HG02885 (cell line): ENCODE measurements at regions not wholly inside any gene's neighbourhood (a gene's known extent, or its start where the extent isn't known, plus 50 kb on each side); places are given as distances from the start of the nearest gene placed in this dataset.
A peak's percentile ranks its signal among the peaks of the same experiment; 100 is the strongest.

Experiments
- ATAC-seq: cut with Tn5 transposase; IDR thresholded peaks from one replicate; pipeline ENCODE4 v1.9.1; 2021; ENCODE audit warnings: mild to moderate bottlenecking; ENCODE audit not compliant: unreplicated experiment, poor library complexity

DNA sequence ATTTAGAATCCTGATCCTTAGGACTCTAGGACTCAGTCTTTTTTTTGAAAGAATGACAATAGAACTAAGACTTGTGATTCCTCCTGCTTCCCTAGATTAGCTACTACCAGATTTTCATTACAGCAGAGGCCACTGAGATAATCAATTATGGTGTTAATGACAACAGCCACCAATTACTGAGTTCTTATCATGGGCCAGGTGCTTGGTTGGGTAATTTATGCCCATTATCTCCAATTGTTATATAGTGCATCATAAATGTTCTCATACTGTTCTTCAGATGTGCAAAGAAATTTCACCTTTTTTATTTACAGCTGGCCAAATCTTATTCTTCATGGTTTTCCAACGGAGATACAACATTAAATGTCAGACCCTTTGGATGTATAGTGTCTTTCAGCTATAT is 162.9 kb upstream of the CMC1 start:
- no peak for ATAC-seq

- ATAC-seq = no peak
These were observed 160.7 kb upstream of the CMC1 start for GRCh38 chr3:28080716-28081115.

DNA sequence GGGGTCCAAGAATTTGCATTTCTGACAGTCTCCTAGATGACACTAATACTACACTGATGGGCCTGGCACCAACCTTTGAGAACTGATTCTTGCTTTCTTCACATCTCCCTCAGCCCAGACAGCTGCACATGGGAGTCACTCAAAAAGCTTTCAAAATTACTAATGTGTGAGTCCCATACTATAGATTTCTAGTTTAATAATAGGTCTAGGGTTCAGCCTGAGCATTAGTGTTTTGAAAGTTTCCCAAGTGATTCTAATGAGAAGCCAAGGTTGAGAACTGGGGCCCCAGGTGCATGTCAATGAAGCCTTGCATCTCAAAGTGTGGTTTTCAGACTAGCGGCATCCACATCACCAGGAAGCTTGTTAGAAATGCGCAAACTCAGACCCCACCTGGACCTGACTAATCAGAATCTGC is 159.9 kb upstream of the CMC1 start:
- ATAC-seq = peak; percentile 82

GRCh38 chr3:28087591-28087990 is 153.8 kb upstream of the CMC1 start:
- ATAC-seq = no peak

DNA sequence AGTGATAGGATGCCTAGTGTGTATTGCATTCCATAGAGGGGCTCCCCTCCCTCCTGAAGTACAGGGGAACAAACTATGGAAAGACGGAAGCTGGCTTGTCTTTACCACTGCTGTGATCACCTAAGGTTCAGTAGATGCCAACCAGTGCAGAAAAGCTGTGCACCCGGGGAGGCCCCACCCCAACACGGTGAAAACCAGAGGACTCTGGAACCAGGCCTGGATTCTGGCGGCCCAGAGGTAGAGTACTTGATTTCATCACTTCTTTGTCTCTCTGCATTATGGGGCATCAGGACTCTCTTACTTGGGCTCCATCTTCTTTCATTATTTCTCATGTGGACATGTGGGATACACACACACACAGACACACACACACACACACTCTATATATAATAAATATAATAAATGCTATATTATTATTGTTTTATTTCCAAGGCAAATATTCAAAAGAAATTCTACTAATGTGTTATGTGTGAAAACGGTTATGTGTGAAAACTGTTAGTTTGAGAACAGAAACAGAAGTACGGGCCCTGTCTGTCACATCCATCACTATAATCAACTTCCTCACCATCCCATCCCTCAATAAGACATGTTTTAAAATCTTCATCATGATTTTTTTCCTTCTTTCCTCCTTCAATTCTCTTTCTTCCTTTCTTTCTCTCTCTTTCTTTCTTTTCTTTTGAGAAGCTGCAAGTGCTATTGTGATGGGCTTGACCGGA is 152.4 kb upstream of the CMC1 start:
- no peak for ATAC-seq

DNA sequence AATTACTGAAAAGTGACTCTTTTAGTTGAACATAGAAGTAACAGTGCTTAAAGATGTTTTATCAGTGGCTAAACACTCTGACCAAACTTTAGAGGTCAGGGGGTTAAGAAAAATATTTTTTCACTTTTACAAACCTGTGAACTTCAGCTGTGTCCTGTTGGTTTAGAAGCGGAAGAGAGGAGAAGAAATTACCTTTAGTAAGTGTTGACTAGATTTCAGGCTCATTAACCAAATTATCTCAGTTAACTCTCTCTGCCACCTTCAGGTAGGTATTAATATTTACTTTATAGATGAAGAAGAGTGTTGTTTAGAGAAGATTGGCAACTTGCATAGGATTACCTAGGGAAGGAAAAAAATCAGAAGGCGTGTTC is 151.9 kb upstream of the CMC1 start:
- ATAC-seq = no peak

DNA sequence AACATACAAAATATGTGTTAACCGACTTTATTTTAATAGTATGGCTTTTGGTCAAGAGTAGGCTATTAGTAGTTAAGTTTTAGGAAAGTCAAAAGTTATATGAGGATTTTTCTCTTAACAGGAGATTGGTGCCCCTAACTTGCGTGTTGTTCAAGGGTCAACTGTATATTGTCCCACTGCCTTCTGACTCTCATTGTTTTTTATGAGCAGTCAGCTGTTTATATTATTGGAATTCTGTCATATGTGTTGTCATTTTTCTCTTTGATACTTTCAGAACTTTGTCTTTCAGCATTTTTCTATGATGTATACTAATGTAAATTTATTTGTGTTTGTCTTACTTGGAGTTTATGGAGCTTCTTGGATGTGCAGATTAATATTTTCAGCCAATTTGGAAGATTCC is 142.1 kb upstream of the CMC1 start:
- no peak for ATAC-seq

DNA sequence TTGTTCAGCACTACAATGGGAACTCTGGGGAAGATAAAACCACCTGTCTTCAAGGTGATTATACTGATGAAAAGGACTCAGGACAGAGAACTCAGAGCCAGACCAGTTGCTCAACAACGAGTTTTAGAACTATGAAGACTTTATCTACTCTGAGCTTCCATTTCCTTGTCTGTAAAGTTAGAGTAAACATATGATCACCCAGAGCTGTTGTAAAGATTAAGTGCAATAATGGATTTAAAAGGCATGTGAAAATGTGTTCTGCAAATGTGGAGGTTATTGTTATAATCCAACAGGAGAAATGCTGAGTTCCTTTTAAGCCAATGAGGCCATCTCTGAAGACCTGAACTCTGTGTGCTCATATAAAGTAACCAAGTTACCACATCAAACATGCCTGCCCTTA is 139.7 kb upstream of the CMC1 start:
- no peak for ATAC-seq

- ATAC-seq = no peak
These were observed 137.6 kb upstream of the CMC1 start for GRCh38 chr3:28103861-28104260.

GRCh38 chr3:28104896-28105534 is 136.4 kb upstream of the CMC1 start:
- ATAC-seq = no peak

- no peak for ATAC-seq
These were observed 131.6 kb upstream of the CMC1 start for GRCh38 chr3:28109829-28110228.

GRCh38 chr3:28110869-28111268 is 130.6 kb upstream of the CMC1 start:
- ATAC-seq = no peak

DNA sequence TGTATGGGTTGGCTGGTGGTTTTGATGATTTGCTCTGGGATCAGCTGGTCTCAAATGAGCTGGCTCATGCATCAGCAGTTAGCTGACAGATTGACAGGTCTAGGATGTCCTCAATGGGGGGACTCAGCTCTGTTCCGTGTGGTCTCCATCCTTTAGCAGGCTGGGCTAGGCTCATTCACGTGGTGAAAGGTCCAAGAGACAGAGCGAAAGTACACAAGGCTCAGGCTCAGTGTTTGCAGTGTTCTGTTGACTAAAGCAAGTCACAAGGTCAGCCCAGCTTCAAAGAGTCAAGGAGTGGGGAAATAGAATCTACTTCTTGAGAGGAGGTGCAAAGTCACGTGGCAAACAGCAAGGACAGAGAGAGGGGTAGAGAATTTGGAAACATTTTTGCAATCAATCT is 126.5 kb upstream of the CMC1 start:
- ATAC-seq = no peak

DNA sequence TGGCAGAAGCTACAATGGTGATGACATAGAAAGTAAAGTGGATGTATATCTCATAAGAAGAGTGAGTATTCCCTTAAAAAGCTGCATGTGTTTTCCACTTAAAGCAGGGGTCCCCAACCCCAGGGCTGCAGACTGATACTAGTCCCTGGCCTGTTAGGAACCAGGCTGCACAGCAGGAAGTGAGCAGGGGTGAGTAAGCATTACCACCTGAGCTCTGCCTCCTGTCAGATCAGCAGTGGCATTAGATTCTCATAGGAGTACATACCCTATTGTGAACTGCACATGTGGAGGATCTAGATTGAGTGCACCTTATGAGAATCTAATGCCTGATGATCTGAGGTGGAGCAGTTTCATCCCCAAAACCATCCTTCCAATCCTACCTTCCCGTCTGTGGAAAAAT is 126.1 kb upstream of the CMC1 start:
- ATAC-seq = no peak

- ATAC-seq = no peak
These were observed 123.8 kb upstream of the CMC1 start for GRCh38 chr3:28117598-28117997.

DNA sequence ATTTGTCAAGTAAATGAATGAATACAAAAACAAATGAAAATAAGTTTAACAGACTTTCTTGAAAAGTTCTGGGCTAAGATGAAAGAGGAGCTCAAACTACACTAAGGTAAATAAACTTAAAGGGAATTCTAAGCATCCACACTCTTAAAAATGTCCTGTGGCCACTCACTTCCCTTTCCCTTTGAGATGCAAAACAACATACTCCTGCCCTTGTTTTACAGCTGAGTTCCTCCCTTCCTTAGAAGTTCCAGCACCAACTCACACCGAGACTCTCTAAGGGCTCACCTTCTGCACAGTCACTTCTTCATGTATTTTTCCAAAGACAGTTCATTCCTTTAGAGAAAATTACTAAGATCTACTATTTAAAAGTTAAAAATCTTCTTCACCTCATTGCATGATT is 123.3 kb upstream of the CMC1 start:
- ATAC-seq = no peak

- ATAC-seq = no peak
These were observed 119.2 kb upstream of the CMC1 start for GRCh38 chr3:28122227-28122626.

DNA sequence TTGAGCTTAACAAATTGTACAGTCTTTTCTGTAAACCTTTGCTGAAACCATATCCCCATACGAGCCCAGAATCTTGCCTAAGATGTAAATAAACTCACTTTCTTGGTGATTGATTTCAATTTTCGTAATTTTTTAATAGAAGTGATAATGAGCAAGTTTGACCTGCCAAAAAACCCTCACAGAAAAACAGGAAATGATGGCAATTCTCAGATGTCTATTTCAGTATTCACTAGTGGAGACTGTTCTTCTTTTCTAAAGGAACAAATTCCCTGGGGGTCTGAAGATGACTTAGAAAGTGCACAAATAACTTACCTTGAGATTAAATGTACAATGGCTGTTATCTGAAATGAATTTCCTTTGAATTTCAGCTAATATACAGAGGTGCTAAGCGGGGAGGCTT is 116.5 kb upstream of the CMC1 start:
- ATAC-seq = peak; percentile 59

DNA sequence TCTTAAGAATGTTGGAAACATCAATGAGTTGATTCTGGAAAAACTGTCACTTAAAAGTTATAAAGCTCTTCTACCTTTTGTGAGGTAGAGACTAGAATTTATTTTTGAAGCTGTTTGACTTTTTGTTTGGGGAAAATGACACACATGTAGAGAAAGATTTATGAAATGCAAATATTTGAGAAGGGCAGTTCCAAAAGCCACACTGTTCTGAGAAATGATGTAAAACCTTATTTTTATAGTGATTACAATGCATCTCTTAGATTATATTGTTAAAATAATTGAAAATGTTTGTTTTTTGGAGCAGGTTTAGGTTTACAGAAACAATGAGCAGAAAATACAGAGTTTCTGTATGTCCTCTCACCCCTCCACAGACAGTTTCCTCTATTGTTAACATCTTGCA is 116.1 kb upstream of the CMC1 start:
- peak; percentile 12 for ATAC-seq

GRCh38 chr3:28130836-28131235 is 110.6 kb upstream of the CMC1 start:
- no peak for ATAC-seq

- no peak for ATAC-seq
These were observed 108.5 kb upstream of the CMC1 start for GRCh38 chr3:28132941-28133340.

DNA sequence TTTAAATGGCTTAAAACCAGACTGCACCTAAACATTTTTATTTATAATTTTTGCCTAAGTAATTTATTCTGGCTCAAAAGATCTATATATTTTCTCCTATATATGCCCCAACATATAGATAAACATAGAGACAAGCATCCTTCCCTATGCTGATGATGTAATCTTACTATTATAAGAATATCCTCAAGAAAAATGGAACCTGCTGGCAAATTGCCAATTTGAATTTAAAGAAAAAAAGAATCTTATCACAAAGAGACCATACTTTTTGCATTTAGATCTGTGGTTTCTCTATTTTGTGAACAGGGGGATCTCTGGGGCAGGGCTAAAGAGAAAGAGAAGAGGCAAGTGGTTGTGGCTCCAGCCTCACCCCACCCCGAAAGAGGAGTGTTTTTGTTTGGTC is 107.2 kb upstream of the CMC1 start:
- ATAC-seq = no peak
